ENCODE measurements at regions not wholly inside any gene's neighbourhood (a gene's known extent, or its start where the extent isn't known, plus 50 kb on each side); places are given as distances from the start of the nearest gene placed in this dataset.

- Mint-ChIP-seq H3K9me3 (ENCODE audit: insufficient read depth) (no peaks in the 10 kb centered on the region), H3K36me3 (ENCODE audit: low read depth) (no peaks in the 10 kb centered on the region), H3K27ac (no peak overlapping the region), H3K4me1 (ENCODE audit: low read depth) (no peaks in the 10 kb centered on the region), H3K27me3 (ENCODE audit: low read depth) (no peaks in the 10 kb centered on the region), H3K4me3 (no peak overlapping the region)
- ATAC-seq (no peak), DNase-seq (no peak)
- POLR2A ChIA-PET, result no interaction called here
- CTCF ChIA-PET, result no interaction called here
Measured at GRCh38 chr10:131001438-131001837, 310.1 kb downstream of the TCERG1L start.

DNA sequence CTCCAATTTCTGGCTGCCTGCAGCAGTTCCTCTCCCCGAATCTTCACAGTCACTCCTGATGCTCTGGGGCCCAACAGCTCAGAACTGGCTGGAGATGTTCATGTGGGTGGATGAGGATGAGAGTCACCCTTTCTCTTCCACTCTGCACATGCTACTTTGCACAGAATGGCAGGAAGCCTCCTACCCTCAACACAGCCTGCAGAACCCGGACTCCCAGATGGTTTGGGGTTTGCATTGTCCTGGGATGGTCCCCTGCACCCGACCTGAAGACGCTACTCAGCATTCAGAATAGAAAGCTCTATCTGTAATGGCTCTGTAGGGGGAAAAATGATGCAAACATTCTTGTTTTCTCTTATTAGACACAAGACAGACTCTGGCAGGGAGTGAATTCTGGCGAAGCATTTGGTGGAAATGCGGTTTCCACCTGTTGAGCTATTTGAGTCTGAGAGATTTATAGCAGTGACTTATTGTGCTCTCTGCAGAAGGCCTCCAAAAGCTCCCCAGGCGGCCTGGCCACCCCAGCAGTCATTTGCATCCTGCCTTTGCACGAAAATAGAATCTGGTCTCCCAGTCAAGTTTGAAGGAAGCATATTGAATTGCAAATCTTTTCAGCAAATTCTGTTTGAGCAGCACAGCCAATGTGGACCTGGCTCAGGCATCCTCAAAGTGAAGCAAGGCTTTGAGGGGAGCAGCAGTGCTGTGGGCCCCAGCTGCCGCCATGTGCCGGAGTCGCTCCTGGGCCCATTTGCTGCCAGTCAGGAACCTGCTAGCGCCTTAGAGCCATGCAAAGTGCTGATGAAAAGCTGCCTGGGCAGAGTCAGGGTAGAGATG lies 309.3 kb downstream of the TCERG1L start:
- POLR2A ChIA-PET, result no interaction called here
- no peaks in the 10 kb centered on the region for H3K36me3 Mint-ChIP-seq (ENCODE audit: low read depth)
- CTCF ChIA-PET, result no interaction called here
- H3K9me3 Mint-ChIP-seq (ENCODE audit: insufficient read depth), result no peaks in the 10 kb centered on the region
- no peaks in the 10 kb centered on the region for H3K27me3 Mint-ChIP-seq (ENCODE audit: low read depth)
- no peak overlapping the region for H3K4me3 Mint-ChIP-seq
- H3K4me1 Mint-ChIP-seq (ENCODE audit: low read depth), result no peaks in the 10 kb centered on the region
- DNase-seq (no peak), ATAC-seq (no peak)
- no peak overlapping the region for H3K27ac Mint-ChIP-seq

- ATAC-seq, result no peak
- Mint-ChIP-seq H3K4me3 (no peak overlapping the region), H3K4me1 (ENCODE audit: low read depth) (no peaks in the 10 kb centered on the region), H3K36me3 (ENCODE audit: low read depth) (no peaks in the 10 kb centered on the region), H3K27ac (no peak overlapping the region), H3K9me3 (ENCODE audit: insufficient read depth) (no peaks in the 10 kb centered on the region), H3K27me3 (ENCODE audit: low read depth) (no peaks in the 10 kb centered on the region)
- CTCF ChIA-PET, result no interaction called here
- POLR2A ChIA-PET, result no interaction called here
- no peak for DNase-seq
Measured at GRCh38 chr10:131003455-131003854, 308.1 kb downstream of the TCERG1L start.

- Mint-ChIP-seq H3K27ac (no peak overlapping the region), H3K36me3 (ENCODE audit: low read depth) (no peaks in the 10 kb centered on the region), H3K27me3 (ENCODE audit: low read depth) (no peaks in the 10 kb centered on the region), H3K9me3 (ENCODE audit: insufficient read depth) (no peaks in the 10 kb centered on the region), H3K4me1 (ENCODE audit: low read depth) (no peaks in the 10 kb centered on the region), H3K4me3 (no peak overlapping the region)
- POLR2A ChIA-PET, result no interaction called here
- no peak for DNase-seq
- CTCF ChIA-PET, result no interaction called here
- ATAC-seq, result no peak
Measured at GRCh38 chr10:131004276-131004675, 307.2 kb downstream of the TCERG1L start.

GRCh38 chr10:131006458-131007256 lies 304.9 kb downstream of the TCERG1L start:
- Mint-ChIP-seq H3K4me1 (ENCODE audit: low read depth) (no peaks in the 10 kb centered on the region), H3K4me3 (no peak overlapping the region), H3K27me3 (ENCODE audit: low read depth) (no peaks in the 10 kb centered on the region), H3K36me3 (ENCODE audit: low read depth) (no peaks in the 10 kb centered on the region), H3K27ac (no peak overlapping the region), H3K9me3 (ENCODE audit: insufficient read depth) (no peaks in the 10 kb centered on the region)
- ATAC-seq, result no peak
- POLR2A ChIA-PET, result no interaction called here
- DNase-seq, result no peak
- CTCF ChIA-PET, result no interaction called here

DNA sequence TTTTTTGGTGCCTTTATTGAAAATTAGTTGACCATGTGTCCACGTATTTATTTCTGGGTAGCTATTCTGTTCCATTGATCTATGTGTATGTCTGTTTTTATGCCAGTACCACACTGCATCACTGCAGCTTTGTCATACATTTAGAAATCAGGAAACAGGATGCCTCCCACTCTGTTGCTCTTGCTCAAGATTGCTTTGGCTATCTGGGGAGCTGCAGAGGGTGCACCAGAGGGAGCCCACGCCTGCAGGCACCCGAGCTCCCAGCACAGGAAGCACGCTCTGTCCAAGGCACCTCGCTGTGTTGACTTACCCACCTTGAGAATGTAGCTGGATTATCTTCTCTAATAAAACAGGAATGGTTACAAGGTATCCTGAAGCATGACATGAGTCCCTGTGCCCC lies 301.7 kb downstream of the TCERG1L start:
- no peak overlapping the region for H3K27ac Mint-ChIP-seq
- no peaks in the 10 kb centered on the region for H3K36me3 Mint-ChIP-seq (ENCODE audit: low read depth)
- no peak for ATAC-seq

GRCh38 chr10:131010965-131011575 lies 300.5 kb downstream of the TCERG1L start:
- ChIA-PET CTCF (no interaction called here), POLR2A (no interaction called here)
- Mint-ChIP-seq H3K36me3 (ENCODE audit: low read depth) (no peaks in the 10 kb centered on the region), H3K27ac (no peak overlapping the region), H3K4me3 (no peak overlapping the region), H3K4me1 (ENCODE audit: low read depth) (no peaks in the 10 kb centered on the region), H3K9me3 (ENCODE audit: insufficient read depth) (no peaks in the 10 kb centered on the region), H3K27me3 (ENCODE audit: low read depth) (no peaks in the 10 kb centered on the region)
- ATAC-seq, result no peak
- DNase-seq, result no peak

More for the DNA sequence above, 301.7 kb downstream of the TCERG1L start:
- H3K4me3 Mint-ChIP-seq, result no peak overlapping the region
- POLR2A ChIA-PET, result no interaction called here
- CTCF ChIA-PET, result no interaction called here
- no peaks in the 10 kb centered on the region for H3K4me1 Mint-ChIP-seq (ENCODE audit: low read depth)
- no peak for DNase-seq
- no peaks in the 10 kb centered on the region for H3K9me3 Mint-ChIP-seq (ENCODE audit: insufficient read depth)
- H3K27me3 Mint-ChIP-seq (ENCODE audit: low read depth), result no peaks in the 10 kb centered on the region

DNA sequence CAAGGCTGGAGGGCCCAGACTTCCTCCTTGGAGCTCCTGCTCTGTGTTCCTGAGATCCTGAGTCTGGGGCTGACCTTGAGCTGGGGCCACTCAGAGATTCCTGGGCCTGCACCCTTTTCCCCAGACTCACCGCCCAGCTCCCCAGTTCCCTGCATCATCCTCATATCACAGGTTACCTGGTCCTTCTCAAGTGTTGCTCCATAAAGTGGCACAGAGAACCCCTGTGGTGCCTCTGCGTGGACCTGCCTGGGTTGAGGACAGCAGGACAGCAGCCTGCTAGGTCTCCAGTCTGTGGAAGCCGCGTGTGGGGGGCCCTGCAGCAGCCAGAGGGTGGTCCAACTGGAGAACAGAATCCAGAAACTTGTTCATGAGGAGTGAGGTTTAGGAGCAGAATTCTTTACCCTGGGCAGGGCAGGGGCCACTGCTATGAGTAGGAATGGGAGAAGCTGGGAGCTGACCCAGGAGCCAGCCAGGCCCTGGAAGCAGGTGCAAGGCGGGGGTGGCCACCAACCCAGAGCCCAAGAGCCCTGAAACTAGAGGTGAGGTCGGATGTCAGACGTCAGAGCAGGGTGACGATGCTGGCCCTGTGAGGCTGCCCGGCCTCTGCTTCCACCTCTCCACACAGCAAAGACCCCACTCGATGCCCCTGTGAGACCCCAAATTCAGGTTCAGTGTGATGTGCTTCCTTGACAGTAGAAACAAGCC lies 299.4 kb downstream of the TCERG1L start:
- Mint-ChIP-seq H3K9me3 (ENCODE audit: insufficient read depth) (no peaks in the 10 kb centered on the region), H3K4me1 (ENCODE audit: low read depth) (no peaks in the 10 kb centered on the region), H3K36me3 (ENCODE audit: low read depth) (no peaks in the 10 kb centered on the region), H3K27ac (no peak overlapping the region), H3K4me3 (no peak overlapping the region), H3K27me3 (ENCODE audit: low read depth) (no peaks in the 10 kb centered on the region)
- ChIA-PET POLR2A (no interaction called here), CTCF (no interaction called here)
- DNase-seq (no peak), ATAC-seq (no peak)

GRCh38 chr10:131012641-131012985 lies 298.9 kb downstream of the TCERG1L start:
- DNase-seq (no peak), ATAC-seq (no peak)
- ChIA-PET POLR2A (no interaction called here), CTCF (no interaction called here)
- Mint-ChIP-seq H3K4me1 (ENCODE audit: low read depth) (no peaks in the 10 kb centered on the region), H3K9me3 (ENCODE audit: insufficient read depth) (no peaks in the 10 kb centered on the region), H3K27ac (no peak overlapping the region), H3K4me3 (no peak overlapping the region), H3K36me3 (ENCODE audit: low read depth) (no peaks in the 10 kb centered on the region), H3K27me3 (ENCODE audit: low read depth) (no peaks in the 10 kb centered on the region)

GRCh38 chr10:131013281-131013912 lies 298.1 kb downstream of the TCERG1L start:
- ATAC-seq, result no peak
- CTCF ChIA-PET, result no interaction called here
- H3K27ac Mint-ChIP-seq, result no peak overlapping the region

GRCh38 chr10:131014271-131014670 lies 297.2 kb downstream of the TCERG1L start:
- Mint-ChIP-seq H3K9me3 (ENCODE audit: insufficient read depth) (no peaks in the 10 kb centered on the region), H3K27ac (no peak overlapping the region), H3K4me1 (ENCODE audit: low read depth) (no peaks in the 10 kb centered on the region), H3K27me3 (ENCODE audit: low read depth) (no peaks in the 10 kb centered on the region), H3K4me3 (no peak overlapping the region), H3K36me3 (ENCODE audit: low read depth) (no peaks in the 10 kb centered on the region)
- no peak for ATAC-seq
- no peak for DNase-seq
- ChIA-PET CTCF (no interaction called here), POLR2A (no interaction called here)

More at GRCh38 chr10:131013281-131013912, 298.1 kb downstream of the TCERG1L start:
- H3K27me3 Mint-ChIP-seq (ENCODE audit: low read depth), result no peaks in the 10 kb centered on the region
- no peaks in the 10 kb centered on the region for H3K36me3 Mint-ChIP-seq (ENCODE audit: low read depth)
- POLR2A ChIA-PET, result no interaction called here
- DNase-seq, result no peak
- H3K4me1 Mint-ChIP-seq (ENCODE audit: low read depth), result no peaks in the 10 kb centered on the region
- H3K4me3 Mint-ChIP-seq, result no peak overlapping the region
- no peaks in the 10 kb centered on the region for H3K9me3 Mint-ChIP-seq (ENCODE audit: insufficient read depth)

GRCh38 chr10:131015271-131015670 lies 296.2 kb downstream of the TCERG1L start:
- H3K36me3 Mint-ChIP-seq (ENCODE audit: low read depth), result no peaks in the 10 kb centered on the region
- no peak overlapping the region for H3K27ac Mint-ChIP-seq
- CTCF ChIA-PET, result no interaction called here
- no peaks in the 10 kb centered on the region for H3K4me1 Mint-ChIP-seq (ENCODE audit: low read depth)
- POLR2A ChIA-PET, result no interaction called here
- DNase-seq (no peak), ATAC-seq (no peak)
- no peaks in the 10 kb centered on the region for H3K27me3 Mint-ChIP-seq (ENCODE audit: low read depth)
- H3K4me3 Mint-ChIP-seq, result no peak overlapping the region
- no peaks in the 10 kb centered on the region for H3K9me3 Mint-ChIP-seq (ENCODE audit: insufficient read depth)

All from activated CD8-positive, alpha-beta T cell treated with anti-CD3 and anti-CD28 coated beads, Interleukin-2, amount 10 ng/mL, durations not matched to agents 7 days and 5 days (primary cell).